ENCODE measurements at regions not wholly inside any gene's neighbourhood (a gene's known extent, or its start where the extent isn't known, plus 50 kb on each side); places are given as distances from the start of the nearest gene placed in this dataset.

GRCh38 chr5:6831678-6832671 is 118.7 kb downstream of the TENT4A start:
- no peak for DNase-seq (ENCODE audit: low read depth in 2 of 2)

- peak; percentile 1 to 13 for DNase-seq (ENCODE audit: low read depth in 2 of 2)
Measured at GRCh38 chr5:6832994-6833393, 119.8 kb downstream of the TENT4A start.

GRCh38 chr5:6833406-6833805 is 120.2 kb downstream of the TENT4A start:
- DNase-seq (ENCODE audit: low read depth in 2 of 2): no peak

GRCh38 chr5:6837095-6837494 is 123.9 kb downstream of the TENT4A start:
- DNase-seq (ENCODE audit: low read depth in 2 of 2): no peak

- peak in 1 of 2 donors; percentile 12 for DNase-seq (ENCODE audit: low read depth in 2 of 2)
Measured at GRCh38 chr5:6837519-6838110, 124.4 kb downstream of the TENT4A start.

GRCh38 chr5:6838736-6839135 is 125.5 kb downstream of the TENT4A start:
- DNase-seq (ENCODE audit: low read depth in 2 of 2): no peak

GRCh38 chr5:6840136-6840793 is 127.0 kb downstream of the TENT4A start:
- DNase-seq (ENCODE audit: low read depth in 2 of 2): no peak

GRCh38 chr5:6843335-6843734 is 130.1 kb downstream of the TENT4A start:
- no peak for DNase-seq (ENCODE audit: low read depth in 2 of 2)

GRCh38 chr5:6843821-6844220 is 130.6 kb downstream of the TENT4A start:
- DNase-seq (ENCODE audit: low read depth in 2 of 2): no peak

GRCh38 chr5:6845856-6846255 is 132.6 kb downstream of the TENT4A start:
- no peak for DNase-seq (ENCODE audit: low read depth in 2 of 2)

- DNase-seq (ENCODE audit: low read depth in 2 of 2): no peak
Measured at GRCh38 chr5:6847870-6848269, 134.6 kb downstream of the TENT4A start.

- DNase-seq (ENCODE audit: low read depth in 2 of 2): no peak
Measured at GRCh38 chr5:6849316-6850105, 136.3 kb downstream of the TENT4A start.

GRCh38 chr5:6850106-6850432 is 136.8 kb downstream of the TENT4A start:
- no peak for DNase-seq (ENCODE audit: low read depth in 2 of 2)

- no peak for DNase-seq (ENCODE audit: low read depth in 2 of 2)
Measured at GRCh38 chr5:6856653-6857052, 143.4 kb downstream of the TENT4A start.

- no peak for DNase-seq (ENCODE audit: low read depth in 2 of 2)
Measured at GRCh38 chr5:6858419-6858818, 145.2 kb downstream of the TENT4A start.

GRCh38 chr5:6859023-6859422 is 145.8 kb downstream of the TENT4A start:
- no peak for DNase-seq (ENCODE audit: low read depth in 2 of 2)

- no peak for DNase-seq (ENCODE audit: low read depth in 2 of 2)
Measured at GRCh38 chr5:6859951-6860638, 146.9 kb downstream of the TENT4A start.

- no peak for DNase-seq (ENCODE audit: low read depth in 2 of 2)
Measured at GRCh38 chr5:6861036-6861435, 147.8 kb downstream of the TENT4A start.

- DNase-seq (ENCODE audit: low read depth in 2 of 2): no peak
Measured at GRCh38 chr5:6861667-6862066, 148.4 kb downstream of the TENT4A start.

- no peak for DNase-seq (ENCODE audit: low read depth in 2 of 2)
Measured at GRCh38 chr5:6862306-6862705, 149.1 kb downstream of the TENT4A start.

GRCh38 chr5:6867712-6868111 is 154.5 kb downstream of the TENT4A start:
- no peak for DNase-seq (ENCODE audit: low read depth in 2 of 2)
